NB4 (cell line): ENCODE measurements at regions not wholly inside any gene's neighbourhood (a gene's known extent, or its start where the extent isn't known, plus 50 kb on each side); places are given as distances from the start of the nearest gene placed in this dataset.

Experiments
- DNase-seq: peaks from one replicate; pipeline ENCODE4 v3.0.0; 2010; ENCODE audit warnings: low read depth
- H3K4me3 ChIP-seq: one replicate; pipeline ENCODE4 v1.5.1; 2011; ENCODE audit warnings: mild to moderate bottlenecking, low read depth, low read length, moderate library complexity
- MYC ChIP-seq: IDR thresholded peaks from 2 replicates; pipeline ENCODE4 v1.6.1; 2011; ENCODE audit warnings: low read depth, low read length
- POLR2A ChIP-seq: IDR thresholded peaks from 2 replicates; pipeline ENCODE4 v1.6.1; 2011; ENCODE audit warnings: mild to moderate bottlenecking; ENCODE audit not compliant: insufficient read length; ENCODE audit errors: extremely low read depth
- TF ChIP-seq, protein P1 (sequence below): IDR thresholded peaks from one replicate; pipeline ENCODE4 v1.5.1; 2012; ENCODE audit warnings: low read depth, low read length
- TF ChIP-seq, protein P2 (sequence below): IDR thresholded peaks from 2 replicates; pipeline ENCODE4 v1.6.1; 2011; ENCODE audit warnings: low read depth, low read length

DNA sequence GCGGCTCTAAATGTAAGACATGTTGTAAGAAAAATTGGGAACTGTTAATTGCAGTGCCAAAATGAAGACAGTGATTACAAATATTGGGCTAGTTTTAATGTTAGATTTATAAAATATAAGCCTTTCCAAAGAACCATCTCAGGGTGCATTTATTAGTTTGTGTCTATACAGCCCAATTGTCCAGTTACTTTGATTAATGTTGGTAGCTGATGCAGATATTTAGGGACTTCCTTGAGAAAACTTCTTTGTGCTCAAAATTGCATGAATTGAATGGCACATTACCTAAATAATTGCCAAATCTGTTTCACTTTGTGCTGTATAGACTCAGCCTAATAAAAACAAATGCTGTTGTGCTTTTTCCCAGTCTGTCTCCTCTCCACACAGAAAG lies 83.7 kb downstream of the DAD1 start:
- no peak overlapping the region for H3K4me3 ChIP-seq

DNA sequence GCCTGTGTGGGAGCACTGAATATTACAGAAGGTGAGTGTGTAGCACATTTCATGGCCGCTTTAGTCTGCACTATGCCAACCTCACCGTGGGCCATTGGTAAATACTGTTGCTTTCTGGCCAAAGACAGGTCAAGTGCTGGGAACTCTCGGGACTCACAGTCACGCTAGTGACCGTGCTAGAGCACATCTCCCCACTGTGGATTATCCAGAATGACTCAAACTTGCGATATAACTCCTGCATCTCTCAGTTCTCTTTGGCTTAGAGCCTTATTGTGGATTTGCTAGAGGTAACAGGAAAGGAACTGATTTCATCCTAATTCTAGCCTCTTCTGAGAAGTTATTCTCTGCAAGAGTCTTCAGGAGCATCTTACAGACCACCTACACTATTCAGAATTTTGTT lies 86.5 kb downstream of the DAD1 start:
- DNase-seq: no peak
- H3K4me3 ChIP-seq: no peak overlapping the region
- TF ChIP-seq, protein P1, sequence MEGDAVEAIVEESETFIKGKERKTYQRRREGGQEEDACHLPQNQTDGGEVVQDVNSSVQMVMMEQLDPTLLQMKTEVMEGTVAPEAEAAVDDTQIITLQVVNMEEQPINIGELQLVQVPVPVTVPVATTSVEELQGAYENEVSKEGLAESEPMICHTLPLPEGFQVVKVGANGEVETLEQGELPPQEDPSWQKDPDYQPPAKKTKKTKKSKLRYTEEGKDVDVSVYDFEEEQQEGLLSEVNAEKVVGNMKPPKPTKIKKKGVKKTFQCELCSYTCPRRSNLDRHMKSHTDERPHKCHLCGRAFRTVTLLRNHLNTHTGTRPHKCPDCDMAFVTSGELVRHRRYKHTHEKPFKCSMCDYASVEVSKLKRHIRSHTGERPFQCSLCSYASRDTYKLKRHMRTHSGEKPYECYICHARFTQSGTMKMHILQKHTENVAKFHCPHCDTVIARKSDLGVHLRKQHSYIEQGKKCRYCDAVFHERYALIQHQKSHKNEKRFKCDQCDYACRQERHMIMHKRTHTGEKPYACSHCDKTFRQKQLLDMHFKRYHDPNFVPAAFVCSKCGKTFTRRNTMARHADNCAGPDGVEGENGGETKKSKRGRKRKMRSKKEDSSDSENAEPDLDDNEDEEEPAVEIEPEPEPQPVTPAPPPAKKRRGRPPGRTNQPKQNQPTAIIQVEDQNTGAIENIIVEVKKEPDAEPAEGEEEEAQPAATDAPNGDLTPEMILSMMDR: no peak
- TF ChIP-seq POLR2A (no peak), MYC (no peak)
- TF ChIP-seq, protein P2, sequence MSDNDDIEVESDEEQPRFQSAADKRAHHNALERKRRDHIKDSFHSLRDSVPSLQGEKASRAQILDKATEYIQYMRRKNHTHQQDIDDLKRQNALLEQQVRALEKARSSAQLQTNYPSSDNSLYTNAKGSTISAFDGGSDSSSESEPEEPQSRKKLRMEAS: no peak

More for the DNA sequence above, 83.7 kb downstream of the DAD1 start:
- DNase-seq: no peak
- no peak for TF ChIP-seq MYC
- TF ChIP-seq, protein P1: no peak
- TF ChIP-seq POLR2A: no peak
- TF ChIP-seq, protein P2: no peak

DNA sequence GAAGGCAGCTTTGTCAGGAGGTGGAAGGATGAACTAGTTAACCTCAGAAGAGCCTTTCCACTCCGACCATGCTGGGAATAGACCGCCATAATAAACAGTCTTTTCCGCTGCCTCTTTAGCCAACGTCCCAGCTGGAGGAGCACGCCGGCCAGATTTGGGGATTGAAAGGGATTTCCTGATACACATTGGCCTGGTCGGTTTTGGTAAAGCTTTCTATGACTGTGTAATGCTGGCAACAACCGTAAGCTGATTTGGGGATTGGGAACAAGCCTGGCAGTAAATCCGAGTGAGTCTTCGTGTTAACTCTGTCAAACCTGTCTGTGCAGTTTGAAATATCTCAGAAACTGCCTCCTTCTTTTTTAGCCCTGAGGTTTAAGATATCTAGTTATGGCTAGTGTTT lies 87.0 kb downstream of the DAD1 start:
- no peak for DNase-seq
- no peak overlapping the region for H3K4me3 ChIP-seq
- TF ChIP-seq, protein P2: no peak
- TF ChIP-seq, protein P1: no peak
- TF ChIP-seq MYC: no peak
- TF ChIP-seq POLR2A: no peak

DNA sequence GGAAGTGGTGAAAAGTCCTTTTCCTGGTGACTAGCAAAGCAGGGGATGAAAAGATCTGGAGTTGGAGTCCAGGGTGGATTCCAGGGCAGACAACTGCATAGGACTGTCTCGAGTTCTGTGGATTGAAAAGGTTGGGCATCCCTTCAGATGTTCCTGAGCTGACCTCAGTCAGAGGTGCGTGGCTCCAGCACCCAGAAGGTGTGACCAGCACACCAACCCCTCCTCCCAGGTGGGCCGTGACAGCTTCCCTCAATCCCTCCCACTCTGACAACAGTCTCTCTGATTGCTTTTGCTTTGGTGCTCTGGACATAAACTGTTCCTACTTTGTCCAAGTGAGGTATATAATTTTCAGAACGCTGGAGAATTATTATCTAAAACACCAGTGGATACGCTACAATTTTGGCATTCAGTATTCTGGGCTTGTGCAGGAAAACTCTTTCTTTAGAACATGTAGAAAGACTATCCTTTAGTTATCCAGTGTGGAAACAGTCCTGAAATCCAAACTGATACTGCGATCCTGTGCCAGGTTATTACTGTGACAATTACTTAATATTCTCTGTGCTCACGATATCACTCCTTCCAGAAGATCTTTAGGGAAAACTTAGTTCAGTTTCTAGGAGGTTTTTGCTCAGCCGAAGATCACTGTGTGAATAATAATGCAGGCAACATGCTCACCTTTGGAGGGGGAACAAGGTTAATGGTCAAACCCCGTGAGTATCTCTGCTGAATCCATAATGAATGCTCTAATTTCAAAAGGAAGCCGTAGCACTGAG lies 87.9 kb downstream of the DAD1 start:
- TF ChIP-seq POLR2A: no peak
- TF ChIP-seq MYC: no peak
- TF ChIP-seq, protein P1: no peak
- TF ChIP-seq, protein P2: no peak
- DNase-seq: no peak
- no peak overlapping the region for H3K4me3 ChIP-seq

DNA sequence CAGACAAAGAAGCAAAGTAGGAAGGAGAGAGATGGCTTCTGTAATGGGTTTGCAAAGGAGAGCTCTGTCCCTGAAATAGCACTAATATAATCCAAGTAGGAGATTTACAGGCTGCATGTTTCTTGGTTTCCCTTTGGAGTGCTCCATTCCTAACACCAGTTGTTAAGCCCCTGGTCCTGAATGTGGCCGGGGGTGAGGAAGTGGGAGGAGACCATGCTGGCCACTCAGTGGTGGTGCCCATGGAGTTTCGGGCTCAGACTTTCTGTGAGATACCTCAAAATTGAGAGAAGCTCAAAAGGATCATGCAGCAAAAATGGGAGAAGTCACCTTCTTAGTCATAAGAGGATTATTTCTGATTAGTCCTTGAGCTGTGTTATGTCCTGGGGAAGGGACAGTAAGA lies 88.5 kb downstream of the DAD1 start:
- no peak overlapping the region for H3K4me3 ChIP-seq
- DNase-seq: no peak
- TF ChIP-seq, protein P2: no peak
- TF ChIP-seq POLR2A (no peak), MYC (no peak)
- TF ChIP-seq, protein P1: no peak

DNA sequence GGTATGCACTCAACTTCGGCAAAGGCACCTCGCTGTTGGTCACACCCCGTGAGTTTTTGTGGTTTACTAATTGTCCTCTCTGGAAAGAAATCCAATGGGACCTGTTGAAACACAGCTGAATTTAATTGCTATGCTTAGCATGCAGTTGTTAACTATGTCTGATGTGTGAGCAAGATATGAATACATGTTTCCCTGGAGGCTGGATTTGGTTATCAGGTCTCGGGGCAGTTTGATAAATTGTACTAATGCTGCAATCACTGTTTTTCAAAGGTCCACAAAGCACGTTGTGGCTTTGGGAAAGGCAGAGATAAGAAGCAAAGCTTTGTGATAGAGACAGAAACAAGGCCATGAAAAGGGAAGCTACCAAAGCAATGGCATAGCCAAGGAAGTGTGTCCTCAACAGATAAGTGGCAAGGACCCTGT lies 91.3 kb downstream of the DAD1 start:
- H3K4me3 ChIP-seq: no peak overlapping the region
- no peak for DNase-seq
- TF ChIP-seq, protein P2: no peak
- TF ChIP-seq, protein P1: no peak
- TF ChIP-seq MYC (no peak), POLR2A (no peak)
